ENCODE measurements at regions not wholly inside any gene's neighbourhood (a gene's known extent, or its start where the extent isn't known, plus 50 kb on each side); places are given as distances from the start of the nearest gene placed in this dataset.

GRCh38 chr9:36780186-36780585 is 207.5 kb downstream of the MELK start:
- Histone ChIP-seq H3K27me3 (peaks cover 0 to 73% (median 0%) of the 10 kb centered on the region in 4 donors), H3K4me3 (peak overlapping the region in 1 of 4 donors; percentile 26)
- no peak for TF ChIP-seq CTCF (IDR thresholded peaks at IDR 0.05)
- TF ChIP-seq POLR2A (IDR thresholded peaks at IDR 0.05): no peak

GRCh38 chr9:36781533-36781932 is 208.8 kb downstream of the MELK start:
- WGBS, 2 donors: 59 to 62% methylated on average over 10 of the region's 10 CpGs
- no peak for DNase-seq
- no peaks in the 10 kb centered on the region for H3K9me3 ChIP-seq

More at GRCh38 chr9:36780186-36780585, 207.5 kb downstream of the MELK start:
- H3K27ac ChIP-seq: no peak overlapping the region
- intact Hi-C loops (cut with DNase I): no loop called here
- 34 to 36% methylated on average over 5 to 8 of the region's 8 CpGs for WGBS, 2 donors
- no peak for DNase-seq
- H3K36me3 ChIP-seq: no peaks in the 10 kb centered on the region
- no peaks in the 10 kb centered on the region for H3K9me3 ChIP-seq
- no peaks in the 10 kb centered on the region for H3K4me1 ChIP-seq

More at GRCh38 chr9:36781533-36781932, 208.8 kb downstream of the MELK start:
- Histone ChIP-seq H3K4me1 (no peaks in the 10 kb centered on the region), H3K27me3 (peaks cover 0 to 73% (median 0%) of the 10 kb centered on the region in 4 donors), H3K36me3 (no peaks in the 10 kb centered on the region), H3K27ac (no peak overlapping the region), H3K4me3 (no peak overlapping the region)
- TF ChIP-seq POLR2A (IDR thresholded peaks at IDR 0.05) (no peak), CTCF (IDR thresholded peaks at IDR 0.05) (no peak)
- intact Hi-C loops (cut with DNase I): no loop called here

Data from esophagus squamous epithelium (tissue), 5 donors.